HG03571 (cell line): ENCODE measurements at regions not wholly inside any gene's neighbourhood (a gene's known extent, or its start where the extent isn't known, plus 50 kb on each side); places are given as distances from the start of the nearest gene placed in this dataset.

Experiments used
- ATAC-seq: cut with Tn5 transposase; IDR thresholded peaks from one replicate; pipeline ENCODE4 v1.9.1; 2021; ENCODE audit not compliant: unreplicated experiment

DNA sequence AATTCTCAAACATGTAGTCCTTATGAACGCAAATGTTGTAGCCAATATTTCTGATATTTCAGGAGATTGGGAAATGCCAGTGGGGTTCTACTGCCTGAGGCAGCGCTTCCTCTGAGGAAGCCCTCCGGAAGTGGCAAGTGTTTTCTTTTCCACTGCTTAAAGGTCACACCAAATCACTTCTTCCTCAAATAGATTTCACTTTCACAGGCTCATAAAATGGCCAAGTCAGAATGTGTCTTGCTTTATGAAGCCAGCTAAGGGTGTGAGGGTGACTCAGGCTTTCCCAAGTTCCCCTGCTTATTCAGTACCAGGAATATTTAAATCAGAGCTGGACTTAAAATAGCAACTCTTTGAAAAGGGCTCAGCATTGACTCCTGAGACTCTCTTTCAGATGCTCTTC, 514.2 kb upstream of the DIPK2B start:
- ATAC-seq: no peak

- no peak for ATAC-seq
Measured at GRCh38 chrX:45712067-45712466, 511.4 kb upstream of the DIPK2B start.

- ATAC-seq: no peak
Measured at GRCh38 chrX:45711231-45711630, 510.6 kb upstream of the DIPK2B start.

- peak; percentile 94 for ATAC-seq
Measured at GRCh38 chrX:45710081-45710801, 509.6 kb upstream of the DIPK2B start.

GRCh38 chrX:45709381-45709780, 508.7 kb upstream of the DIPK2B start:
- no peak for ATAC-seq

DNA sequence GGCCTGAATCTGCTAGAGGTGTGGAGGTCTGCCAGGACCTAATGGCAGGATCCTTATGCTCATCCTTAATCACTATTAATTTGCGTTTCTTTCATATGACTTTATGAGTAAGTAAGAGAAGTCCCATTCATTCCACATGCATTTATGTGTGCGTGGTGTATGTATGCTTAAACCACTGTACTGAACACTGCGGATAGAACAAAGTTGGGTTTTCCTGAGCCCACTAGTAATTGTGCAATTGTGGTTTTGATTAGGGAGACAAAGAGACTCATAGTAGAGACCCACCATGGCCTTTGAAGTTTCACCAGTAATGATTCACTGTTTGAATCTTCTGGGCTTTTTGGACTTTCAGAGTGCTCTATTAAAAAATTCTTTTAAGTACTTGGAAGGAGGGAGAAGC, 498.5 kb upstream of the DIPK2B start:
- no peak for ATAC-seq

GRCh38 chrX:45697591-45697990, 496.9 kb upstream of the DIPK2B start:
- no peak for ATAC-seq

GRCh38 chrX:45696736-45697135, 496.1 kb upstream of the DIPK2B start:
- no peak for ATAC-seq

DNA sequence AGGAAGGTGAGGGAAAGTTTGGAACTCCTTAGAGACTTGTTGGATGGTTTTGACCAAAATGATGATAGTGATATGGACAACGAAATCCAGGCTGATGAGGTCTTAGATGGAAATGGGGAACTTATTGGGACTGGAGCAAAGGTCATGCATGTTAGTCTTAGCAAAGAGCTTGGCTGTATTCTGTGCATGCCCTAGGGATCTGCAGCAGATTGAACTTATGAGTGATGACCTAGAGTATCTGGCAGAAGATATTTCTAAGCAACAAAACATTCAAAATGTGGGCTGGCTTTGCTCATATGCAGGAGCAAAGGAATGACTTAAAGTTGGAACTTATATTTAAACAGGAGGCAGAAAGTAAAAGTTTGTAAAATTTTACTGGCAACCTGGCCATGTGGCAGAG, 489.3 kb upstream of the DIPK2B start:
- no peak for ATAC-seq

GRCh38 chrX:45683914-45684313, 483.2 kb upstream of the DIPK2B start:
- ATAC-seq: no peak

DNA sequence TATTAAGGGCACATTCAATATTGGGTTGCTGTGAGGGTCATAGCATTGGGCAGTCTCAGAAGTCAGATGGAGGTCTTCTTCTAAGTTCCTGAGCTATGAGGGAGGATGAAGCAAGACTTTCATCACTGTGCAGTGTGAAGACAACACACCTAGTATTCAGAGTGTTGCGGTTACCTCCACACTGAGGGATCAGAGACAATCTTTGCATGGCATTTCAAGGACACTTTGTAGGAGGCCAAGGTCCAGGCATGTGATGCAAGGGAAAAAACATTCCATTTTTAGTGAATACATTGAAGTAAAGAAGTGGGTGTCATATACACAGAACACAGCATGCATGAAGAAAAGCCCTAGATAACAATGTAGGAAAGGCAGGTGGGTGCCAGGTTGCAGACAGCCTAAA, 481.2 kb upstream of the DIPK2B start:
- ATAC-seq: no peak

DNA sequence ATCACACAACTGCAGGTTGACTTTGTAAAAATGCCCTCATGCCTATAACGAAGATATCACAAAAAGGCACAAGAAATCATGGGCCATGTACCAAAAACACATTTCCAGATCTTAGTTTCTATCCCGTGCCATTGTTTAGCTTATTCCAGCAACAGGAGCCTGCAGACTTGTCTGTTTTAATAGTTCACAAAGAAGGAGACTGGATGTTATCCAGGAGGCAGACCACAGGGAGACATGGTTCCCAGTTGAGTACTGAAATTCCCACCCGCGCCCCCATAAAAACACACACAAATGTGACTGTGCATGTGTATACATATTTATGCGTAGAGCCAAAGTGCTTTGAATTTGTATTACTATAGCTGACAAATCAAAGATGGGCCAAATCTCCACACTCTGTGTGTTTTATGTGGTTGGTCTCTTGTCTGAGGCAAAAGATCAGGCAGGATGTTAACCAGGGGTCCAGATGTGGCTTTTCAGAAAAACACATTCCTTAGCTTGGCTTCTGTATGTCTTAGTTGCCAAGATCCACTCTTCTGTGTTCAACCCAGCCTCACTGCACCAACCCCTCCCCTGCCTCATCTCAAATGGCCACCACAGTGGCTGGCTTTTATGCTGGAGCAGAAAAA, 469.2 kb upstream of the DIPK2B start:
- no peak for ATAC-seq

- ATAC-seq: no peak
Measured at GRCh38 chrX:45668686-45669443, 468.2 kb upstream of the DIPK2B start.

DNA sequence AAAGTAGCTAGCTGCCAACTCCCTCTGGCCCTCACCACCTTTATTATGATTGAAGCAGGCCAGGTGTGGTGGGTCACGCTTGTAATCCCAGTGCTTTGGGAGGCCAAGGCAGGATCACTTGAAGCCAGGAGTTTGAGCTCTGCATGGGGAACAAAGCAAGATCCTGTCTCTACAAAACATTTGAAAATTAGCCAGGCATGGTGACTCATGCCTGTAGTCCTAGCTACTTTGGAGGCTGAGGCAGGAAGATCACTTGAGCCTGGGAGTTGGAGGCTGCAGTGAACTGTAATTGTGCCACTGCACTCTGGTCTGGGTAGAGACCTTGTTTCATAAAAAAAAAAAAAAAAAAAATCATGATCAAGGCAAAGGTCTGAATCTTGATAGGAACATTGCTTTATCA, 467.0 kb upstream of the DIPK2B start:
- ATAC-seq: no peak

GRCh38 chrX:45664727-45665290, 464.1 kb upstream of the DIPK2B start:
- ATAC-seq: no peak

- ATAC-seq: no peak
Measured at GRCh38 chrX:45660477-45660876, 459.8 kb upstream of the DIPK2B start.

GRCh38 chrX:45633419-45633818, 432.7 kb upstream of the DIPK2B start:
- no peak for ATAC-seq

GRCh38 chrX:45632506-45632905, 431.8 kb upstream of the DIPK2B start:
- no peak for ATAC-seq

DNA sequence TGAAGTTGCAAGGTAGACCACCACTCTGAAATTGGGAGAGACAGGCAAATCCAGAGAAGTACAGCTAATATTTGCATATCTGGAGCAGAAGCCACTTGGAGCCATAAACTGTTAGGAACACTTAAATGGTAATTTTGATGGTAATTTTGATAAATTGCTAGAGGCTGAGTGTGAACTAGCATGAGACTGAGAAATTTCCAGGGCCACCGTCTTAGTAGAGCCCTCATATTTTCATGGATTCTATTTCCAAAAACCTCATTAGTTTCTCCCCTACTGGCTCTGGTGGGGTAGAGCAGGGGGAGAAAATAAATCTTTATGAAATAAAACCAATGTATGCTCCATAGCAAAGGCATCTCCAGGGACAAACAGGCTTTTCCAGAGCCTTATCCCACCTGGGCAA, 429.4 kb upstream of the DIPK2B start:
- no peak for ATAC-seq

- no peak for ATAC-seq
Measured at GRCh38 chrX:45628041-45628440, 427.4 kb upstream of the DIPK2B start.

- ATAC-seq: no peak
Measured at GRCh38 chrX:45623266-45623665, 422.6 kb upstream of the DIPK2B start.

DNA sequence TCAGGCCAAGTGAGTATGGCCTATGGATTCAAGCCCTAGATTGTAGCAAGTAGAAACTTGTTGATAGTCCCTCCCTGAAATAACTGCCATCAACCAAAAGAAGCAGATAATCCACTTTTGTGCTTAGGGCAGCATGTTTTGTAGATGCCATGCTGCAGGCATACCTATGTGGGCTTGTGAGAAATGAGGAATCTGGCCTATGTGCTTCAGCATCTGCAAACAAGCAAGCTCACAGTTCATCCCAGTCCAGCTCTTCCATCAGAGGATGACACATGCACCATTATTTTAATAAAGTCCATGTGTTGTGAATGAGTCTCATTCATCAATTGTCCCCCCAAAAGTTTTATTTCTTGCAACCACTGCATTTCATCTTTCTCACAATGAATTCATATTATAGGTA, 421.9 kb upstream of the DIPK2B start:
- ATAC-seq: no peak
